HG03520 (cell line): ENCODE measurements at regions not wholly inside any gene's neighbourhood (a gene's known extent, or its start where the extent isn't known, plus 50 kb on each side); places are given as distances from the start of the nearest gene placed in this dataset.
A peak's percentile ranks its signal among the peaks of the same experiment; 100 is the strongest.

Source experiments
- ATAC-seq: cut with Tn5 transposase; IDR thresholded peaks from one replicate; pipeline ENCODE4 v1.9.1; 2021; ENCODE audit warnings: mild to moderate bottlenecking, moderate library complexity; ENCODE audit not compliant: unreplicated experiment

GRCh38 chr1:105964879-105965278 lies 1091.6 kb upstream of the PRMT6 start:
- ATAC-seq = no peak

GRCh38 chr1:105997516-105997915 lies 1059.0 kb upstream of the PRMT6 start:
- ATAC-seq = no peak

- no peak for ATAC-seq
Observed at GRCh38 chr1:106022312-106022902, 1034.1 kb upstream of the PRMT6 start.

GRCh38 chr1:106027871-106028270 lies 1028.6 kb upstream of the PRMT6 start:
- no peak for ATAC-seq

GRCh38 chr1:106037526-106037925 lies 1018.9 kb upstream of the PRMT6 start:
- no peak for ATAC-seq

- no peak for ATAC-seq
Observed at GRCh38 chr1:106038260-106038659, 1018.2 kb upstream of the PRMT6 start.

GRCh38 chr1:106043971-106044370 lies 1012.5 kb upstream of the PRMT6 start:
- no peak for ATAC-seq

- no peak for ATAC-seq
Observed at GRCh38 chr1:106047210-106047609, 1009.3 kb upstream of the PRMT6 start.

GRCh38 chr1:106049595-106049994 lies 1006.9 kb upstream of the PRMT6 start:
- no peak for ATAC-seq

- ATAC-seq = no peak
Observed at GRCh38 chr1:106055855-106056254, 1000.6 kb upstream of the PRMT6 start.

GRCh38 chr1:106061586-106062495 lies 994.6 kb upstream of the PRMT6 start:
- ATAC-seq = no peak

GRCh38 chr1:106063510-106063909 lies 993.0 kb upstream of the PRMT6 start:
- ATAC-seq = no peak

- ATAC-seq = peak; percentile 97
Observed at GRCh38 chr1:106072909-106073600, 983.4 kb upstream of the PRMT6 start.

GRCh38 chr1:106080608-106081325 lies 975.7 kb upstream of the PRMT6 start:
- no peak for ATAC-seq

GRCh38 chr1:106111044-106111443 lies 945.4 kb upstream of the PRMT6 start:
- ATAC-seq = no peak

GRCh38 chr1:106113851-106114250 lies 942.6 kb upstream of the PRMT6 start:
- no peak for ATAC-seq

- ATAC-seq = no peak
Observed at GRCh38 chr1:106120789-106121188, 935.7 kb upstream of the PRMT6 start.

- ATAC-seq = no peak
Observed at GRCh38 chr1:106121728-106122127, 934.7 kb upstream of the PRMT6 start.

GRCh38 chr1:106134561-106134960 lies 921.9 kb upstream of the PRMT6 start:
- no peak for ATAC-seq

GRCh38 chr1:106173101-106173500 lies 883.4 kb upstream of the PRMT6 start:
- ATAC-seq = no peak

- ATAC-seq = no peak
Observed at GRCh38 chr1:106178791-106179190, 877.7 kb upstream of the PRMT6 start.
